Prostate gland (tissue), 2 donors: ENCODE measurements at regions not wholly inside any gene's neighbourhood (a gene's known extent, or its start where the extent isn't known, plus 50 kb on each side); places are given as distances from the start of the nearest gene placed in this dataset.

Experiments
- POLR2A ChIP-seq: fragments of 450-650 bp; IDR thresholded peaks from one replicate; pipeline ENCODE4 v1.6.1; 2016; ENCODE audit warnings: antibody characterized with exemption, mild to moderate bottlenecking
- POLR2AphosphoS5 ChIP-seq: sonication (generic); formaldehyde crosslinking; IDR thresholded peaks from one replicate; pipeline ENCODE4 v1.6.1; 2017; ENCODE audit warnings: antibody characterized with exemption
- TF ChIP-seq, protein P1 (sequence below), 4 experiments: fragments of 200-600 bp in 2 of 4; fragments of 450-650 bp in 2 of 4; sonication (generic) in 2 of 4; IDR thresholded peaks; 1 replicate in 3 of 4; 2 replicates in 1 of 4; pipeline ENCODE4 v1.5.1; 2016 to 2019; ENCODE audit warnings: antibody characterized with exemption in 4 of 4, mild to moderate bottlenecking in 2 of 4, moderate library complexity in 2 of 4

DNA sequence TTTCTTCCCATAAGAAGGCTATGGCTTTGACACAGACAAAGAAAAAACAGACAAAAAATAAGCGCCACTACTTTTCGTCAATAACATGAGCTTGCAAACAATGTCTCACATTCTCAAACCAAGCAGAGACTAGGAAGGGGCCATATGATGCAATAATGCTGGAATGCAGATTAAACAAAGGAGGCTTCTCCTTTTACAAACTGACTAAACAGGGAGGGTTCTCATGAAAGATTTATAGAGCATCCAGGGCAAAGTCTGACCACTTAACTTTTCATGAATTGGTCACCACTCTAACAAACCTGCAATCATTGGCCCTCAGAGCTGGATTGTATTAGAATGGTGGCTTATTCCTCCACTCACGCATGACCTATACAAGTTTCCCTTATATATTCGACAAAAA lies 663.3 kb upstream of the CHAC2 start:
- TF ChIP-seq, protein P1, sequence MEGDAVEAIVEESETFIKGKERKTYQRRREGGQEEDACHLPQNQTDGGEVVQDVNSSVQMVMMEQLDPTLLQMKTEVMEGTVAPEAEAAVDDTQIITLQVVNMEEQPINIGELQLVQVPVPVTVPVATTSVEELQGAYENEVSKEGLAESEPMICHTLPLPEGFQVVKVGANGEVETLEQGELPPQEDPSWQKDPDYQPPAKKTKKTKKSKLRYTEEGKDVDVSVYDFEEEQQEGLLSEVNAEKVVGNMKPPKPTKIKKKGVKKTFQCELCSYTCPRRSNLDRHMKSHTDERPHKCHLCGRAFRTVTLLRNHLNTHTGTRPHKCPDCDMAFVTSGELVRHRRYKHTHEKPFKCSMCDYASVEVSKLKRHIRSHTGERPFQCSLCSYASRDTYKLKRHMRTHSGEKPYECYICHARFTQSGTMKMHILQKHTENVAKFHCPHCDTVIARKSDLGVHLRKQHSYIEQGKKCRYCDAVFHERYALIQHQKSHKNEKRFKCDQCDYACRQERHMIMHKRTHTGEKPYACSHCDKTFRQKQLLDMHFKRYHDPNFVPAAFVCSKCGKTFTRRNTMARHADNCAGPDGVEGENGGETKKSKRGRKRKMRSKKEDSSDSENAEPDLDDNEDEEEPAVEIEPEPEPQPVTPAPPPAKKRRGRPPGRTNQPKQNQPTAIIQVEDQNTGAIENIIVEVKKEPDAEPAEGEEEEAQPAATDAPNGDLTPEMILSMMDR (IDR thresholded peaks at IDR 0.05), result no peak
- TF ChIP-seq POLR2A, result no peak
- TF ChIP-seq POLR2AphosphoS5, result no peak
